ENCODE measurements at regions not wholly inside any gene's neighbourhood (a gene's known extent, or its start where the extent isn't known, plus 50 kb on each side); places are given as distances from the start of the nearest gene placed in this dataset.
A peak's percentile ranks its signal among the peaks of the same experiment; 100 is the strongest.

- peak in 1 of 2 donors; percentile 47 for DNase-seq
Measured at GRCh38 chr18:54717673-54718407, 110.4 kb upstream of the RAB27B start.

- no peak for DNase-seq
Measured at GRCh38 chr18:54718408-54718773, 109.9 kb upstream of the RAB27B start.

- DNase-seq = no peak
Measured at GRCh38 chr18:54720620-54721019, 107.7 kb upstream of the RAB27B start.

GRCh38 chr18:54726143-54726542 is 102.1 kb upstream of the RAB27B start:
- DNase-seq = no peak

GRCh38 chr18:54734059-54734458 is 94.2 kb upstream of the RAB27B start:
- no peak for DNase-seq

GRCh38 chr18:54736981-54737380 is 91.3 kb upstream of the RAB27B start:
- DNase-seq = no peak

GRCh38 chr18:54737986-54738385 is 90.3 kb upstream of the RAB27B start:
- DNase-seq = no peak

GRCh38 chr18:54739476-54739875 is 88.8 kb upstream of the RAB27B start:
- DNase-seq = no peak

GRCh38 chr18:54740136-54740846 is 88.0 kb upstream of the RAB27B start:
- DNase-seq = no peak

- DNase-seq = no peak
Measured at GRCh38 chr18:54742120-54742519, 86.2 kb upstream of the RAB27B start.

- DNase-seq = no peak
Measured at GRCh38 chr18:54742659-54743604, 85.3 kb upstream of the RAB27B start.

GRCh38 chr18:54743605-54743995 is 84.7 kb upstream of the RAB27B start:
- no peak for DNase-seq

GRCh38 chr18:54749291-54749690 is 79.0 kb upstream of the RAB27B start:
- no peak for DNase-seq

- DNase-seq = no peak
Measured at GRCh38 chr18:54750350-54750749, 77.9 kb upstream of the RAB27B start.

GRCh38 chr18:54752185-54752584 is 76.1 kb upstream of the RAB27B start:
- no peak for DNase-seq

- no peak for DNase-seq
Measured at GRCh38 chr18:54755456-54755855, 72.8 kb upstream of the RAB27B start.

- DNase-seq = no peak
Measured at GRCh38 chr18:54762386-54762785, 65.9 kb upstream of the RAB27B start.

GRCh38 chr18:54764786-54765185 is 63.5 kb upstream of the RAB27B start:
- no peak for DNase-seq

GRCh38 chr18:54765636-54766375 is 62.5 kb upstream of the RAB27B start:
- no peak for DNase-seq

- DNase-seq = no peak
Measured at GRCh38 chr18:54766634-54767033, 61.6 kb upstream of the RAB27B start.

GRCh38 chr18:54767098-54767497 is 61.2 kb upstream of the RAB27B start:
- no peak for DNase-seq
